HS-27A (cell line): ENCODE measurements at regions not wholly inside any gene's neighbourhood (a gene's known extent, or its start where the extent isn't known, plus 50 kb on each side); places are given as distances from the start of the nearest gene placed in this dataset.
"Not testable (repeated sequence)": the region's sequence is repeated elsewhere in the genome, so short reads cannot be mapped to it uniquely, and the experiment has no call there.

Experiments used
- DNase-seq: peaks from one replicate; pipeline ENCODE4 v3.0.0-alpha.2; 2012; ENCODE audit warnings: low read depth, missing footprints

GRCh38 chr14:97029800-97030199, 232.6 kb downstream of the VRK1 start:
- DNase-seq = no peak

GRCh38 chr14:97031530-97031929, 234.3 kb downstream of the VRK1 start:
- DNase-seq = no peak

- no peak for DNase-seq
Observed at GRCh38 chr14:97033556-97034081, 236.4 kb downstream of the VRK1 start.

- DNase-seq = no peak
Observed at GRCh38 chr14:97036086-97036852, 239.1 kb downstream of the VRK1 start.

GRCh38 chr14:97039717-97040363, 242.7 kb downstream of the VRK1 start:
- no peak for DNase-seq

GRCh38 chr14:97046967-97047366, 249.8 kb downstream of the VRK1 start:
- no peak for DNase-seq

- DNase-seq = no peak
Observed at GRCh38 chr14:97052001-97052400, 254.8 kb downstream of the VRK1 start.

GRCh38 chr14:97053941-97054340, 256.8 kb downstream of the VRK1 start:
- no peak for DNase-seq

GRCh38 chr14:97055355-97055754, 258.2 kb downstream of the VRK1 start:
- DNase-seq = no peak

- DNase-seq = no peak
Observed at GRCh38 chr14:97056086-97056485, 258.9 kb downstream of the VRK1 start.

GRCh38 chr14:97057238-97058073, 260.3 kb downstream of the VRK1 start:
- DNase-seq = no peak

- no peak for DNase-seq
Observed at GRCh38 chr14:97058074-97058467, 260.9 kb downstream of the VRK1 start.

GRCh38 chr14:97058589-97058988, 261.4 kb downstream of the VRK1 start:
- DNase-seq = no peak

- DNase-seq = no peak
Observed at GRCh38 chr14:97061198-97061597, 264.0 kb downstream of the VRK1 start.

- DNase-seq = no peak
Observed at GRCh38 chr14:97061714-97062113, 264.5 kb downstream of the VRK1 start.

GRCh38 chr14:97065305-97066067, 268.3 kb downstream of the VRK1 start:
- DNase-seq = no peak

- no peak for DNase-seq
Observed at GRCh38 chr14:97066068-97066899, 269.1 kb downstream of the VRK1 start.

GRCh38 chr14:97068293-97068692, 271.1 kb downstream of the VRK1 start:
- not testable (repeated sequence) for DNase-seq

- no peak for DNase-seq
Observed at GRCh38 chr14:97070259-97070658, 273.1 kb downstream of the VRK1 start.

- DNase-seq = no peak
Observed at GRCh38 chr14:97071177-97071576, 274.0 kb downstream of the VRK1 start.

- DNase-seq = no peak
Observed at GRCh38 chr14:97073622-97074021, 276.4 kb downstream of the VRK1 start.
